ENCODE measurements at regions not wholly inside any gene's neighbourhood (a gene's known extent, or its start where the extent isn't known, plus 50 kb on each side); places are given as distances from the start of the nearest gene placed in this dataset.

DNA sequence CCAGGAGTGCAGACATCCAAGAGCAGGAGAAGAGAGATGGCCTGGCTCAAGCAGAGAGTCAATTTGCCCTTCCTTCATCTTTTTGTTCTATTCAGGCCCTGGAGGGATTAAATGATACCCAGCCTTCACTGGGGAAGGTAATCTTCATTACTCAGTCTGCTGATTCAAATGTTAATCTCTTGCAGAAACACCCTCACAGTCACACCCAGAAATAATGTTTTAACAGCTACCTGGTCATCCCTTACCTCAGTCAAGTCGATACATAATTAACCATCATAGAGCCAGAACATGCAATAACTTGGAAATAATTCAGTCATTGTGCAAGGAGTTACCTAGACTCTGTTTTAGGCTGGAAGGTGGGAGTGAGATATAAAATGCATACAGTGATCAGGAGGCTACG is 163.7 kb upstream of the TNP1 start:
- ChIA-PET POLR2A (no interaction called here), CTCF (no interaction called here)
- H3K4me1 ChIP-seq (ENCODE audit: control insufficient read depth, insufficient read depth, low read length), result no peaks in the 10 kb centered on the region
- ATAC-seq (no peak), DNase-seq (ENCODE audit: low read depth, low spot score) (no peak)
- H3K36me3 ChIP-seq (ENCODE audit: control insufficient read depth, insufficient read depth, low read length), result no peaks in the 10 kb centered on the region
- H3K4me3 ChIP-seq (ENCODE audit: low read depth in 2 of 2, low read length in 2 of 2), result no peak overlapping the region
- TF ChIP-seq SIN3A (IDR thresholded peaks at IDR 0.05; ENCODE audit: borderline replicate concordance, insufficient read depth, low read depth, low read length) (no peak), TCF7L2 (IDR thresholded peaks at IDR 0.05; ENCODE audit: low read depth, low read length) (no peak), POLR2AphosphoS5 (IDR thresholded peaks at IDR 0.05; ENCODE audit: low read depth, low read length) (no peak)
- TF ChIP-seq, protein P1, sequence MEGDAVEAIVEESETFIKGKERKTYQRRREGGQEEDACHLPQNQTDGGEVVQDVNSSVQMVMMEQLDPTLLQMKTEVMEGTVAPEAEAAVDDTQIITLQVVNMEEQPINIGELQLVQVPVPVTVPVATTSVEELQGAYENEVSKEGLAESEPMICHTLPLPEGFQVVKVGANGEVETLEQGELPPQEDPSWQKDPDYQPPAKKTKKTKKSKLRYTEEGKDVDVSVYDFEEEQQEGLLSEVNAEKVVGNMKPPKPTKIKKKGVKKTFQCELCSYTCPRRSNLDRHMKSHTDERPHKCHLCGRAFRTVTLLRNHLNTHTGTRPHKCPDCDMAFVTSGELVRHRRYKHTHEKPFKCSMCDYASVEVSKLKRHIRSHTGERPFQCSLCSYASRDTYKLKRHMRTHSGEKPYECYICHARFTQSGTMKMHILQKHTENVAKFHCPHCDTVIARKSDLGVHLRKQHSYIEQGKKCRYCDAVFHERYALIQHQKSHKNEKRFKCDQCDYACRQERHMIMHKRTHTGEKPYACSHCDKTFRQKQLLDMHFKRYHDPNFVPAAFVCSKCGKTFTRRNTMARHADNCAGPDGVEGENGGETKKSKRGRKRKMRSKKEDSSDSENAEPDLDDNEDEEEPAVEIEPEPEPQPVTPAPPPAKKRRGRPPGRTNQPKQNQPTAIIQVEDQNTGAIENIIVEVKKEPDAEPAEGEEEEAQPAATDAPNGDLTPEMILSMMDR (IDR thresholded peaks at IDR 0.05), result no peak
- TF ChIP-seq, protein P2, sequence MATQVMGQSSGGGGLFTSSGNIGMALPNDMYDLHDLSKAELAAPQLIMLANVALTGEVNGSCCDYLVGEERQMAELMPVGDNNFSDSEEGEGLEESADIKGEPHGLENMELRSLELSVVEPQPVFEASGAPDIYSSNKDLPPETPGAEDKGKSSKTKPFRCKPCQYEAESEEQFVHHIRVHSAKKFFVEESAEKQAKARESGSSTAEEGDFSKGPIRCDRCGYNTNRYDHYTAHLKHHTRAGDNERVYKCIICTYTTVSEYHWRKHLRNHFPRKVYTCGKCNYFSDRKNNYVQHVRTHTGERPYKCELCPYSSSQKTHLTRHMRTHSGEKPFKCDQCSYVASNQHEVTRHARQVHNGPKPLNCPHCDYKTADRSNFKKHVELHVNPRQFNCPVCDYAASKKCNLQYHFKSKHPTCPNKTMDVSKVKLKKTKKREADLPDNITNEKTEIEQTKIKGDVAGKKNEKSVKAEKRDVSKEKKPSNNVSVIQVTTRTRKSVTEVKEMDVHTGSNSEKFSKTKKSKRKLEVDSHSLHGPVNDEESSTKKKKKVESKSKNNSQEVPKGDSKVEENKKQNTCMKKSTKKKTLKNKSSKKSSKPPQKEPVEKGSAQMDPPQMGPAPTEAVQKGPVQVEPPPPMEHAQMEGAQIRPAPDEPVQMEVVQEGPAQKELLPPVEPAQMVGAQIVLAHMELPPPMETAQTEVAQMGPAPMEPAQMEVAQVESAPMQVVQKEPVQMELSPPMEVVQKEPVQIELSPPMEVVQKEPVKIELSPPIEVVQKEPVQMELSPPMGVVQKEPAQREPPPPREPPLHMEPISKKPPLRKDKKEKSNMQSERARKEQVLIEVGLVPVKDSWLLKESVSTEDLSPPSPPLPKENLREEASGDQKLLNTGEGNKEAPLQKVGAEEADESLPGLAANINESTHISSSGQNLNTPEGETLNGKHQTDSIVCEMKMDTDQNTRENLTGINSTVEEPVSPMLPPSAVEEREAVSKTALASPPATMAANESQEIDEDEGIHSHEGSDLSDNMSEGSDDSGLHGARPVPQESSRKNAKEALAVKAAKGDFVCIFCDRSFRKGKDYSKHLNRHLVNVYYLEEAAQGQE (IDR thresholded peaks at IDR 0.05; ENCODE audit: insufficient read depth in 1 of 2, low read depth in 2 of 2, low read length in 1 of 2), result no peak
- in situ Hi-C loops (cut with HindIII; ENCODE audit: low pct_unique_long_range_greater_than_20kb, low sequenced_read_pairs), result no loop called here
- no peaks in the 10 kb centered on the region for H3K9me3 ChIP-seq (ENCODE audit: control insufficient read depth, insufficient read depth, low read depth, low read length)
- intact Hi-C loops (cut with micrococcal nuclease; ENCODE audit: unreplicated experiment), result no loop called here
- H3K27ac ChIP-seq (ENCODE audit: low read length), result no peak overlapping the region
- H3K27me3 ChIP-seq (ENCODE audit: control insufficient read depth, insufficient read depth, low read length), result peaks cover under 1% of the 10 kb centered on the region; the same call in 1 of the 2 replicates
- no TSS peak for BruUV-seq (replicated peaks)

DNA sequence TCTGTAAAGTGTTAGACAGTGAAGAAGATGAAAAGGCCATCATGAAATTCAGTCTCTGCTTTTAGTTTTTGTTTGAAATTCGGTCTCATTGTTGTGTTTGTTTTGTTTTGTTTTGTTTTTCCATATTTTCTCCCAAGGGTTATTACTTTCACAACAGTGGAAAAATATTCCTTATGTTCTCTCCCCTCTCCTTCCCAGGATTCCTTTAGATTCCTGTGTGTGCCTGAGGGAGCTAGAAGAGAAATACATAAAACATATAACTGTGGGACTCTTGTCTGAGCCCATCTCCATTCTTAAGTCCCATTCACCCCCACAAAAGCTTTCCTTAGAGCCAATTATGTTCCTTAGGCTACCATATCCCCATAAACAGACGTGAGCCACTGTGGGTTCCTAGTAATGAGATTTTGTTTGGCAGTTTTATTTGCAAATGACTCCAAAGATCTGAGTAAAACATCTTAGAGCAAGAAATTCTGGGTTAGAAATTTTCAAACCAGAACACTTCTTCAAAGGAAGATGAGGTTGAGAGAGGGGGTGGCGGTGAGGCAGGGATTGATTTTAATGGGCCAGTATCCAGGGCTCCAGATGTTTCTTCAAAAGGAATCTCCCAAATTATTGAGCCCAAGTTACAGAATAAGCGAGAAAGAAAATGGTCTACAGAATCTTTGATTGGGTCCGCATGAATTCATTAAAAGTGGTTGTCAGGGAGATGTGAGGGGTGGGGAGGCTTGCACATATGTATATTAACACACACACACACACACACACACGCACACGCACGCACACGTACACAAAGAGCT is 157.8 kb upstream of the TNP1 start:
- TF ChIP-seq, protein P1 (IDR thresholded peaks at IDR 0.05), result no peak
- TF ChIP-seq POLR2AphosphoS5 (IDR thresholded peaks at IDR 0.05; ENCODE audit: low read depth, low read length) (no peak), SIN3A (IDR thresholded peaks at IDR 0.05; ENCODE audit: borderline replicate concordance, insufficient read depth, low read depth, low read length) (no peak), TCF7L2 (IDR thresholded peaks at IDR 0.05; ENCODE audit: low read depth, low read length) (no peak)
- TF ChIP-seq, protein P2 (IDR thresholded peaks at IDR 0.05; ENCODE audit: insufficient read depth in 1 of 2, low read depth in 2 of 2, low read length in 1 of 2), result no peak
- ChIA-PET POLR2A (no interaction called here), CTCF (no interaction called here)
- Histone ChIP-seq H3K4me3 (ENCODE audit: low read depth in 2 of 2, low read length in 2 of 2) (no peak overlapping the region), H3K36me3 (ENCODE audit: control insufficient read depth, insufficient read depth, low read length) (no peaks in the 10 kb centered on the region), H3K9me3 (ENCODE audit: control insufficient read depth, insufficient read depth, low read depth, low read length) (no peaks in the 10 kb centered on the region), H3K4me1 (ENCODE audit: control insufficient read depth, insufficient read depth, low read length) (no peaks in the 10 kb centered on the region), H3K27me3 (ENCODE audit: control insufficient read depth, insufficient read depth, low read length) (no peaks in the 10 kb centered on the region; the same call in 1 of the 2 replicates), H3K27ac (ENCODE audit: low read length) (no peak overlapping the region)
- in situ Hi-C loops (cut with HindIII; ENCODE audit: low pct_unique_long_range_greater_than_20kb, low sequenced_read_pairs), result no loop called here
- no peak for DNase-seq (ENCODE audit: low read depth, low spot score)
- intact Hi-C loops (cut with micrococcal nuclease; ENCODE audit: unreplicated experiment), result no loop called here
- BruUV-seq (replicated peaks), result no TSS peak
- ATAC-seq, result no peak

Measured in Panc1 (cell line).